Bronchial epithelial cell (primary cell): ENCODE measurements at regions not wholly inside any gene's neighbourhood (a gene's known extent, or its start where the extent isn't known, plus 50 kb on each side); places are given as distances from the start of the nearest gene placed in this dataset.

Experiments
- DNase-seq: peaks from one replicate; pipeline ENCODE4 v3.0.0-alpha.2; 2010; ENCODE audit warnings: low read depth
- FAIRE-seq: peaks from 2 replicates; lab custom pipeline; 2011; peaks lifted over from hg19 to GRCh38; lab: Jason Lieb, UNC
- H3K27me3 ChIP-seq: 2 replicates; pipeline ENCODE4 v1.5.1; 2011; ENCODE audit warnings: low read length; ENCODE audit not compliant: control insufficient read depth, insufficient read depth
- H3K36me3 ChIP-seq: 2 replicates; pipeline ENCODE4 v1.5.1; 2011; ENCODE audit warnings: low read length; ENCODE audit not compliant: control insufficient read depth, insufficient read depth
- H3K4me3 ChIP-seq: 2 replicates; pipeline ENCODE4 v1.5.1; 2011; ENCODE audit warnings: mild to moderate bottlenecking, low read depth, low read length, control low read depth
- TF ChIP-seq, protein P1 (sequence below): IDR thresholded peaks from 2 replicates; pipeline ENCODE4 v1.5.1; 2011; ENCODE audit warnings: mild to moderate bottlenecking, moderate library complexity, low read length, control low read depth, inconsistent platforms; ENCODE audit not compliant: insufficient read depth, severe bottlenecking

- Histone ChIP-seq H3K4me3 (no peak overlapping the region), H3K27me3 (no peaks in the 10 kb centered on the region), H3K36me3 (no peaks in the 10 kb centered on the region)
- no peak for FAIRE-seq
- DNase-seq: peak; percentile 7
- TF ChIP-seq, protein P1, sequence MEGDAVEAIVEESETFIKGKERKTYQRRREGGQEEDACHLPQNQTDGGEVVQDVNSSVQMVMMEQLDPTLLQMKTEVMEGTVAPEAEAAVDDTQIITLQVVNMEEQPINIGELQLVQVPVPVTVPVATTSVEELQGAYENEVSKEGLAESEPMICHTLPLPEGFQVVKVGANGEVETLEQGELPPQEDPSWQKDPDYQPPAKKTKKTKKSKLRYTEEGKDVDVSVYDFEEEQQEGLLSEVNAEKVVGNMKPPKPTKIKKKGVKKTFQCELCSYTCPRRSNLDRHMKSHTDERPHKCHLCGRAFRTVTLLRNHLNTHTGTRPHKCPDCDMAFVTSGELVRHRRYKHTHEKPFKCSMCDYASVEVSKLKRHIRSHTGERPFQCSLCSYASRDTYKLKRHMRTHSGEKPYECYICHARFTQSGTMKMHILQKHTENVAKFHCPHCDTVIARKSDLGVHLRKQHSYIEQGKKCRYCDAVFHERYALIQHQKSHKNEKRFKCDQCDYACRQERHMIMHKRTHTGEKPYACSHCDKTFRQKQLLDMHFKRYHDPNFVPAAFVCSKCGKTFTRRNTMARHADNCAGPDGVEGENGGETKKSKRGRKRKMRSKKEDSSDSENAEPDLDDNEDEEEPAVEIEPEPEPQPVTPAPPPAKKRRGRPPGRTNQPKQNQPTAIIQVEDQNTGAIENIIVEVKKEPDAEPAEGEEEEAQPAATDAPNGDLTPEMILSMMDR: no peak
Measured at GRCh38 chr10:120746001-120746777, 105.0 kb upstream of the WDR11 start.

DNA sequence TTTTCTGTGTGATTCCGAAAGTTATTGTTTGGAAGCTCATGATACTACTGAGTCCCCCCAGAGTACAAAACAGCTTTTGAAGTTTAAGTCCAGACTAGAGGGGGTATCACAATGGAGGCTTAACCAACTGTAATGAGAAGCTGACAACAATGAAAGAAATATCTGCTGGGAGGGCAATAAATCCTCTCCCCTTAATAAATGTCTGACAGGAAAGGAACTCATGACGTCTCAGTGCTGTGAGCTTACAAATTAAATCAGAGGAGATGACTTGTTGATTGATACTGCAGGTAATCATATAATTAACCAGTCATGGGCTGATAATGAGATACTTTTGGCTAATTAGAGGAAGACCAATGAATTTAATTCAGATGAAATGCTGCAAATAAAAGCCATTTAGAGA, 102.6 kb upstream of the WDR11 start:
- FAIRE-seq (no peak), DNase-seq (no peak)
- TF ChIP-seq, protein P1: no peak
- no peaks in the 10 kb centered on the region for H3K27me3 ChIP-seq
- H3K4me3 ChIP-seq: no peak overlapping the region
- no peaks in the 10 kb centered on the region for H3K36me3 ChIP-seq

DNA sequence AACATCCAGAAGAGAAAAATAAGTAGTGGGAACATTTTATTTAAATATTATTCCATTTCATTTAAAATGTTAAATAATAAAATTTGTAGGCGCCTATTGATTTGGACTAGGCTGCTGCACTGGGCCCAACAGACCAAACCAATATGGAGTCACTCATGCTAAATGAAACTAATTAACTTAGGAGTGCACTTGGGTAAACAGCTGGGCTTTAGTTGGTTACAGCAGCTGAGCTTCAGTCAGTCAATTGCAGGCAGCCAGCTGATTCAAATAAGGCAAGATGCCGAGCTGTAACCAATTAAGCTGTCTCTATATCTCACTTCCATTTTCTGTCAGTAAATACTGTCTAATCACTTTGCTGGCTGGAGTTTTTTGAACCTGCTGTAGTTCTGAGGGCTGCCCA, 102.1 kb upstream of the WDR11 start:
- no peak for FAIRE-seq
- DNase-seq: no peak
- Histone ChIP-seq H3K36me3 (no peaks in the 10 kb centered on the region), H3K27me3 (no peaks in the 10 kb centered on the region), H3K4me3 (no peak overlapping the region)
- TF ChIP-seq, protein P1: no peak

DNA sequence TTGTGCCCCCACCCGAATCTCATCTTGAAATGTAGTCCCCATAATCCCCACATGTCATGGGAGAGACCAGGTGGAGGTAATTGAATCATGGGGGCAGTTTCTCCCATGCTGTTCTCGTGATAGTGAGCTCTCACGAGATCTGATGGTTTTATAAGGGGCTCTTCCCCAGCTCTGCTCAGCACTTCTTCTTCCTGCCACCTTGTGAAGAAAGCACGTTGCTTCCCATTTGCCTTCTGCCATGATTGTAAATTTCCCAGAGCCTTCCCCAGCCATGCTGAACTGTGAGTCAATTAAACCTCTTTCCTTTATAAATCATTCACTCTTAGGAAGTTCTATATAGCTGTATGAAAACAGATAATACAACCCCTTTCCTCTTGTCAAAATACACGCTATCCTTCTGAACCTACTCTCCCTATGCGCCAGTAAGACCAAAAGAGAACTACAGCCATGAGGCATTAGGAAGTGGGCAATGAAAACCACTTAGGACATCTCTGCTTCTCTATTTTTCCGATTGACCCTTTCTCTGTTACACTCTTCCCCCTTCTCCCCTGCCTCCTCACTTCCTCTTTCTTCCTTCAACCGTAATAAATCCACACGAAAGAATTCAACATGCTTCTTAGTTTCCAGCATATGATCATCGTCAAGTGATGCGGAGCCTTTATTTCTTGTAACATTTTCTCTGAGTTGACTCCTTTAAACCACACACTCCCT, 101.2 kb upstream of the WDR11 start:
- TF ChIP-seq, protein P1: no peak
- DNase-seq (no peak), FAIRE-seq (no peak)
- Histone ChIP-seq H3K4me3 (no peak overlapping the region), H3K36me3 (no peaks in the 10 kb centered on the region), H3K27me3 (no peaks in the 10 kb centered on the region)

- Histone ChIP-seq H3K36me3 (no peaks in the 10 kb centered on the region), H3K27me3 (no peaks in the 10 kb centered on the region), H3K4me3 (no peak overlapping the region)
- FAIRE-seq (no peak), DNase-seq (no peak)
- TF ChIP-seq, protein P1: no peak
Measured at GRCh38 chr10:120755771-120756170, 95.4 kb upstream of the WDR11 start.

DNA sequence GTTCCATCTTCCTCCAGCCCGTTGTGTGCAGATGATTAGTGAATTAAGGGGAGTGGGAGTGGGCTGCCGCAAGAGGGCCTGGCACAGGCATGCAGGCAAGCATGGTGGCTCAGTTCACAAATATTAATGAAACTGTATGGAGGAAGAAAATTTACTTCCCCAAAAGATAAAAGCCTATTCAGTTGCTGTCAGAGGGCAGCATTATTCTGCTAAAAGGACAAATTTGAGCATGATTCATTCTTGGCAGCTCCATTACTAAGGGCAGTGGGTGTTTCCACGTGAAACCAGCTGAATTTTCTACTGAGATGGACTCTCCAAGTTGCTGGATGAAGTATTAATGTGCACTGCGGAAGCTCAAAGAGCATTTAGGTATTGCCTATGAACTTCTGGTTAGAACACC, 90.9 kb upstream of the WDR11 start:
- TF ChIP-seq, protein P1: no peak
- DNase-seq: no peak
- H3K4me3 ChIP-seq: no peak overlapping the region
- H3K27me3 ChIP-seq: no peaks in the 10 kb centered on the region
- H3K36me3 ChIP-seq: no peaks in the 10 kb centered on the region
- FAIRE-seq: no peak
